HAP-1 (cell line): ENCODE measurements at regions not wholly inside any gene's neighbourhood (a gene's known extent, or its start where the extent isn't known, plus 50 kb on each side); places are given as distances from the start of the nearest gene placed in this dataset.

ENCODE experiments used
- DNase-seq, 2 experiments: peaks; one replicate each; pipeline ENCODE4 v3.0.0-alpha.2; 2016 to 2020; ENCODE audit warnings: low spot score in 2 of 2
- H3K27me3 ChIP-seq: fragments of 250-450 bp; sonication (Bioruptor Pico); 2 replicates; pipeline ENCODE4 v1.5.1; 2020; ENCODE audit warnings: low read depth, mild to moderate bottlenecking, moderate library complexity
- H3K36me3 ChIP-seq: fragments of 250-450 bp; sonication (Bioruptor Pico); replicated peaks from 2 replicates; pipeline ENCODE4 v1.5.1; 2020; ENCODE audit warnings: mild to moderate bottlenecking
- H3K4me1 ChIP-seq: fragments of 250-450 bp; sonication (Bioruptor Pico); 2 replicates; pipeline ENCODE4 v1.5.1; 2020; ENCODE audit warnings: mild to moderate bottlenecking
- H3K4me3 ChIP-seq: fragments of 250-450 bp; sonication (Bioruptor Pico); 2 replicates; pipeline ENCODE4 v1.5.1; 2020; ENCODE audit warnings: mild to moderate bottlenecking, moderate library complexity
- H3K9me3 ChIP-seq: fragments of 250-450 bp; sonication (Bioruptor Pico); 2 replicates; pipeline ENCODE4 v1.5.1; 2020; ENCODE audit warnings: mild to moderate bottlenecking, moderate library complexity
- in situ Hi-C: fragments of 300-500 bp; cut with MboI; formaldehyde crosslinking; loops from 3 replicates; pipeline ENCODE4 v1.14.3; 2020; ENCODE audit warnings: low sequenced_read_pairs, inconsistent platforms, mixed read lengths

- H3K9me3 ChIP-seq: no peaks in the 10 kb centered on the region
- peaks cover 4% of the 10 kb centered on the region for H3K4me1 ChIP-seq
- H3K4me3 ChIP-seq: no peak overlapping the region
- no peak for DNase-seq
- no peaks in the 10 kb centered on the region for H3K27me3 ChIP-seq
- in situ Hi-C loops: no loop called here
- H3K36me3 ChIP-seq: no peaks in the 10 kb centered on the region
Measured at GRCh38 chr16:73226675-73227074, 178.7 kb upstream of the ZFHX3 start.

- Histone ChIP-seq H3K27me3 (no peaks in the 10 kb centered on the region), H3K4me3 (no peak overlapping the region), H3K9me3 (no peaks in the 10 kb centered on the region), H3K4me1 (peaks cover 4% of the 10 kb centered on the region), H3K36me3 (no peaks in the 10 kb centered on the region)
- in situ Hi-C loops: no loop called here
- no peak for DNase-seq
Measured at GRCh38 chr16:73225983-73226382, 178.1 kb upstream of the ZFHX3 start.

GRCh38 chr16:73220836-73221235 is 172.9 kb upstream of the ZFHX3 start:
- H3K4me1 ChIP-seq: peaks cover 12% of the 10 kb centered on the region
- no peaks in the 10 kb centered on the region for H3K36me3 ChIP-seq
- H3K27me3 ChIP-seq: no peaks in the 10 kb centered on the region
- H3K9me3 ChIP-seq: peaks cover 1% of the 10 kb centered on the region; the same call in 1 of the 2 replicates
- DNase-seq: no peak
- in situ Hi-C loops: no loop called here
- H3K4me3 ChIP-seq: no peak overlapping the region

- H3K4me1 ChIP-seq: peaks cover 14% of the 10 kb centered on the region
- no peak for DNase-seq
- in situ Hi-C loops: no loop called here
- H3K4me3 ChIP-seq: no peak overlapping the region
- no peaks in the 10 kb centered on the region for H3K36me3 ChIP-seq
- no peaks in the 10 kb centered on the region for H3K27me3 ChIP-seq
- peaks cover 3% of the 10 kb centered on the region; the same call in 1 of the 2 replicates for H3K9me3 ChIP-seq
Measured at GRCh38 chr16:73219176-73219575, 171.2 kb upstream of the ZFHX3 start.

GRCh38 chr16:73217654-73218053 is 169.7 kb upstream of the ZFHX3 start:
- peaks cover 3% of the 10 kb centered on the region; the same call in 1 of the 2 replicates for H3K9me3 ChIP-seq
- in situ Hi-C loops: no loop called here
- H3K27me3 ChIP-seq: no peaks in the 10 kb centered on the region
- DNase-seq: peak; percentile 39 to 42
- no peaks in the 10 kb centered on the region for H3K36me3 ChIP-seq
- no peak overlapping the region for H3K4me3 ChIP-seq
- peaks cover 12% of the 10 kb centered on the region for H3K4me1 ChIP-seq

- in situ Hi-C loops: no loop called here
- peaks cover 12% of the 10 kb centered on the region for H3K4me1 ChIP-seq
- DNase-seq: no peak
- no peaks in the 10 kb centered on the region for H3K27me3 ChIP-seq
- H3K9me3 ChIP-seq: peaks cover 3% of the 10 kb centered on the region; the same call in 1 of the 2 replicates
- H3K4me3 ChIP-seq: no peak overlapping the region
- H3K36me3 ChIP-seq: no peaks in the 10 kb centered on the region
Measured at GRCh38 chr16:73216932-73217331, 169.0 kb upstream of the ZFHX3 start.

- peaks cover 3% of the 10 kb centered on the region; the same call in 1 of the 2 replicates for H3K9me3 ChIP-seq
- in situ Hi-C loops: no loop called here
- no peak for DNase-seq
- no peaks in the 10 kb centered on the region for H3K36me3 ChIP-seq
- peaks cover 12% of the 10 kb centered on the region for H3K4me1 ChIP-seq
- H3K4me3 ChIP-seq: no peak overlapping the region
- no peaks in the 10 kb centered on the region for H3K27me3 ChIP-seq
Measured at GRCh38 chr16:73215678-73216377, 167.9 kb upstream of the ZFHX3 start.

- DNase-seq: peak; percentile 8 to 10
- Histone ChIP-seq H3K4me3 (no peak overlapping the region), H3K27me3 (no peaks in the 10 kb centered on the region), H3K4me1 (peaks cover 12% of the 10 kb centered on the region), H3K9me3 (peaks cover 3% of the 10 kb centered on the region; the same call in 1 of the 2 replicates), H3K36me3 (no peaks in the 10 kb centered on the region)
- in situ Hi-C loops: no loop called here
Measured at GRCh38 chr16:73214825-73215677, 167.1 kb upstream of the ZFHX3 start.

GRCh38 chr16:73213732-73214455 is 166.0 kb upstream of the ZFHX3 start:
- Histone ChIP-seq H3K36me3 (no peaks in the 10 kb centered on the region), H3K27me3 (no peaks in the 10 kb centered on the region), H3K4me3 (no peak overlapping the region), H3K9me3 (peaks cover 3% of the 10 kb centered on the region; the same call in 1 of the 2 replicates), H3K4me1 (peaks cover 12% of the 10 kb centered on the region)
- in situ Hi-C loops: no loop called here
- no peak for DNase-seq

GRCh38 chr16:73212431-73212830 is 164.5 kb upstream of the ZFHX3 start:
- Histone ChIP-seq H3K9me3 (peaks cover 3% of the 10 kb centered on the region; the same call in 1 of the 2 replicates), H3K36me3 (no peaks in the 10 kb centered on the region), H3K4me3 (no peak overlapping the region), H3K27me3 (no peaks in the 10 kb centered on the region), H3K4me1 (peaks cover 8% of the 10 kb centered on the region)
- DNase-seq: no peak
- in situ Hi-C loops: no loop called here

GRCh38 chr16:73210686-73211085 is 162.8 kb upstream of the ZFHX3 start:
- no peaks in the 10 kb centered on the region for H3K27me3 ChIP-seq
- no peaks in the 10 kb centered on the region for H3K36me3 ChIP-seq
- H3K9me3 ChIP-seq: no peaks in the 10 kb centered on the region; the same call in 1 of the 2 replicates
- H3K4me1 ChIP-seq: peaks cover 4% of the 10 kb centered on the region
- DNase-seq: no peak
- H3K4me3 ChIP-seq: no peak overlapping the region
- in situ Hi-C loops: no loop called here

- in situ Hi-C loops: no loop called here
- no peak for DNase-seq
- H3K36me3 ChIP-seq: no peaks in the 10 kb centered on the region
Measured at GRCh38 chr16:73210084-73210483, 162.2 kb upstream of the ZFHX3 start.

GRCh38 chr16:73209190-73209589 is 161.3 kb upstream of the ZFHX3 start:
- Histone ChIP-seq H3K4me1 (no peaks in the 10 kb centered on the region), H3K27me3 (no peaks in the 10 kb centered on the region), H3K4me3 (no peak overlapping the region), H3K36me3 (no peaks in the 10 kb centered on the region), H3K9me3 (no peaks in the 10 kb centered on the region)
- in situ Hi-C loops: no loop called here
- DNase-seq: no peak

More at GRCh38 chr16:73210084-73210483, 162.2 kb upstream of the ZFHX3 start:
- Histone ChIP-seq H3K9me3 (no peaks in the 10 kb centered on the region), H3K27me3 (no peaks in the 10 kb centered on the region), H3K4me1 (peaks cover 3% of the 10 kb centered on the region), H3K4me3 (no peak overlapping the region)
